Stimulated activated naive CD8-positive, alpha-beta T cell treated with anti-CD3 and anti-CD28 coated beads, Interleukin-15, Interleukin-2, amounts not matched to agents 100 ng/mL and 50 ng/mL, for 24 hours (primary cell): ENCODE measurements at regions not wholly inside any gene's neighbourhood (a gene's known extent, or its start where the extent isn't known, plus 50 kb on each side); places are given as distances from the start of the nearest gene placed in this dataset.

Experiments
- H3K27ac Mint-ChIP-seq: one replicate; pipeline ENCODE4 v1.8.0; 2021; ENCODE audit warnings: mild to moderate bottlenecking, mixed read lengths
- H3K27me3 Mint-ChIP-seq: one replicate; pipeline ENCODE4 v1.8.0; 2021; ENCODE audit warnings: mixed read lengths
- H3K36me3 Mint-ChIP-seq: one replicate; pipeline ENCODE4 v1.8.0; 2021; ENCODE audit warnings: low read depth, mixed read lengths
- H3K4me1 Mint-ChIP-seq: one replicate; pipeline ENCODE4 v1.8.0; 2021; ENCODE audit warnings: low read depth, mixed read lengths
- H3K4me3 Mint-ChIP-seq: one replicate; pipeline ENCODE4 v1.8.0; 2021; ENCODE audit warnings: mild to moderate bottlenecking, mixed read lengths
- H3K9me3 Mint-ChIP-seq: one replicate; pipeline ENCODE4 v1.8.0; 2021; ENCODE audit warnings: mixed read lengths

GRCh38 chr9:119526698-119527097, 157.5 kb upstream of the BRINP1 start:
- Mint-ChIP-seq H3K36me3 (no peaks in the 10 kb centered on the region), H3K27me3 (no peaks in the 10 kb centered on the region), H3K4me1 (no peaks in the 10 kb centered on the region), H3K27ac (no peak overlapping the region), H3K9me3 (no peaks in the 10 kb centered on the region), H3K4me3 (no peak overlapping the region)

GRCh38 chr9:119523508-119523907, 154.3 kb upstream of the BRINP1 start:
- H3K9me3 Mint-ChIP-seq = peaks cover 9% of the 10 kb centered on the region
- no peaks in the 10 kb centered on the region for H3K4me1 Mint-ChIP-seq
- no peaks in the 10 kb centered on the region for H3K27me3 Mint-ChIP-seq
- H3K27ac Mint-ChIP-seq = no peak overlapping the region
- no peaks in the 10 kb centered on the region for H3K36me3 Mint-ChIP-seq
- no peak overlapping the region for H3K4me3 Mint-ChIP-seq

GRCh38 chr9:119522381-119522780, 153.1 kb upstream of the BRINP1 start:
- Mint-ChIP-seq H3K4me1 (no peaks in the 10 kb centered on the region), H3K9me3 (peaks cover 9% of the 10 kb centered on the region), H3K27ac (no peak overlapping the region), H3K27me3 (no peaks in the 10 kb centered on the region), H3K4me3 (no peak overlapping the region), H3K36me3 (no peaks in the 10 kb centered on the region)

DNA sequence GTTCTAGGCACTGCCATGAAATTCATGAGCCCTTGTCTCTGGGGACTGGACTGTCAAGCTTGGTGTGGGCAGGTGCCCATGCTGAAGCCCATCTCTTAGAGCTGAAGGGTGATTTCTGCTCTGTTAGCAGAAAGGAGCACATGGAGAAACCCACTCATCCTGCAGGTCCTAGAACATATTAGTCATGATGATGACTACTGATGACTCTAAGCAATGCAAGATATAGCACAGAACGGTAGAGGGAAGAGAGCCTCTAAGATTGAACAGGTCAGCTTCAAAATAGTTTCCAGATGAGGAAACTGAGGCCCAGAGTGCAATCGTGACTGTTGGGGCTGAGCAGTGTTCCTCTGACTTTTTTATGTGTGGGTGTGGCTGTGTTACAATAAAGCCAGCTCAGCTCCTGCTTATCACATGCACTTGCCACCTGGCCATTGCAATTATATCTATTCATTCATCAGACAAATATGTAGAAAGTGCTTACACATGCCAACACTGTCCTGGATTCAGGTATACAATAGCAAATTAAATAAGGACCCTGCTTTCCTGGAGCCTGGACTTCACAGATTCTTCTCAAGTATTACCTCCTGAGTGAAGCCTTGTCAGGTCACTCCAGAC, 140.2 kb upstream of the BRINP1 start:
- Mint-ChIP-seq H3K4me1 (no peaks in the 10 kb centered on the region), H3K36me3 (no peaks in the 10 kb centered on the region), H3K9me3 (peaks cover 21% of the 10 kb centered on the region), H3K27me3 (no peaks in the 10 kb centered on the region), H3K27ac (no peak overlapping the region), H3K4me3 (no peak overlapping the region)

GRCh38 chr9:119501374-119501773, 132.1 kb upstream of the BRINP1 start:
- Mint-ChIP-seq H3K4me3 (no peak overlapping the region), H3K27ac (no peak overlapping the region), H3K36me3 (no peaks in the 10 kb centered on the region), H3K27me3 (peaks cover 4% of the 10 kb centered on the region), H3K4me1 (no peaks in the 10 kb centered on the region), H3K9me3 (peaks cover 13% of the 10 kb centered on the region)

GRCh38 chr9:119500072-119500771, 131.0 kb upstream of the BRINP1 start:
- peaks cover 13% of the 10 kb centered on the region for H3K9me3 Mint-ChIP-seq
- no peak overlapping the region for H3K4me3 Mint-ChIP-seq
- H3K27ac Mint-ChIP-seq = no peak overlapping the region
- no peaks in the 10 kb centered on the region for H3K4me1 Mint-ChIP-seq
- H3K36me3 Mint-ChIP-seq = no peaks in the 10 kb centered on the region
- peaks cover 4% of the 10 kb centered on the region for H3K27me3 Mint-ChIP-seq

- H3K4me3 Mint-ChIP-seq = no peak overlapping the region
- no peaks in the 10 kb centered on the region for H3K27me3 Mint-ChIP-seq
- no peaks in the 10 kb centered on the region for H3K4me1 Mint-ChIP-seq
- peaks cover 4% of the 10 kb centered on the region for H3K9me3 Mint-ChIP-seq
- H3K36me3 Mint-ChIP-seq = no peaks in the 10 kb centered on the region
- no peak overlapping the region for H3K27ac Mint-ChIP-seq
Observed at GRCh38 chr9:119487118-119487827, 118.0 kb upstream of the BRINP1 start.

DNA sequence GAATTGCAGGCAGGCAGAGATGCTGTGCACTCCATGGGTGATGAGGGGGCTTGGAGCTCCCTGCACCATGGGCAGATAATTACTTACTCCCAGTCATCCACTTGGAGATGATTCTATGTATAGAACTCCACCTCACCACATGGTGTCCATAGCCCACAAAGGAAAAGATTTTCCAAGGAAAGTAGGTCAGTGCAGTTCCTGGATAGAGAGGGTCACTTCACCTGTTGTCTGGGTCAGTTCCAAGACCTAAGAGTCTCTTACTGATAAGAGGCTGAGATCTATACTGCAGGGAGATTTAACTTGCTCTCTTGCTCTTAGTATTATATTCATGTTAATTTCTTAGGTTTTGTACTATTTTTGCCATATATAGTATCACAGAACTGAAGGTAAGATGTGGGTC, 113.9 kb upstream of the BRINP1 start:
- Mint-ChIP-seq H3K4me3 (no peak overlapping the region), H3K9me3 (peaks cover 4% of the 10 kb centered on the region), H3K4me1 (no peaks in the 10 kb centered on the region), H3K27ac (no peak overlapping the region), H3K36me3 (no peaks in the 10 kb centered on the region), H3K27me3 (no peaks in the 10 kb centered on the region)

DNA sequence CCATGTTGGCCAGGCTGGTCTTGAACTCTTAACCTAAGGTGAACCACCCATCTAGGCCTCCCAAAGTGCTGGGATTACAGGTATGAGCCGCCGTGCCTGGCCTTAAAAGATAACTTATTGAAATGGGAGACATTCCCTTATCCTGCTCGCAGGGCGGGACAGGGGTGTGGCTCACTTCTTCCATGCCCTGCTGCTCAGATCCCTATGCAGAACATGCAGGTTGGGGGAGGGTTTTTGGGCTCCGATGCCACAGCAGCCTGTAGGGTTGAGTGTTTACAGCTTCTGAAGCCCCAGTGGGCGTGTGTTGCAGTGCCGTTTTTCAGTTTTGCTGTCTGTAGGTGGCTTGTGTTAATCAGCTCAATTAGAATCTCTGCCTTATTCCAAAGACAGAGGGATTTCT, 108.0 kb upstream of the BRINP1 start:
- Mint-ChIP-seq H3K9me3 (no peaks in the 10 kb centered on the region), H3K4me1 (no peaks in the 10 kb centered on the region), H3K27ac (no peak overlapping the region), H3K27me3 (no peaks in the 10 kb centered on the region), H3K36me3 (no peaks in the 10 kb centered on the region), H3K4me3 (no peak overlapping the region)

DNA sequence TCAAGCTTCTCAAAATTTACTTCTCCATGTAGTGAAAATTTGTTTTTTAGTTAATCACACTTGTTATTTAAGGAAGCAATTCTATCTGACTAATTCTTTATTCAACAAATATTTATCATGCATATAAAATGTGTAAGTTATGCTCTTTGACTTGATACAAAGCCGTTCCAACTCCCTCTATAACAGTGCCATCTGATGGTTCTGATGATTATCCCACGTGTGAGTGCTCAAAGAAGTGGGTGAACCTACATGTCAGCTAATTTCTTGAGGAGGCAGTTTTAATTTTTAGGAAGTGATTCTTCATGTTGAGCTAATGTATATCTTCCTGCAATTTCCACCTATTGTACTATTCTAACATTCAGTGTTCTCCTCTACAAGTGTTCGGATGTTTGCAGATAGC, 88.8 kb upstream of the BRINP1 start:
- no peaks in the 10 kb centered on the region for H3K36me3 Mint-ChIP-seq
- no peak overlapping the region for H3K4me3 Mint-ChIP-seq
- no peak overlapping the region for H3K27ac Mint-ChIP-seq
- H3K4me1 Mint-ChIP-seq = no peaks in the 10 kb centered on the region
- H3K9me3 Mint-ChIP-seq = peaks cover 9% of the 10 kb centered on the region
- H3K27me3 Mint-ChIP-seq = no peaks in the 10 kb centered on the region

GRCh38 chr9:119453980-119454379, 84.7 kb upstream of the BRINP1 start:
- Mint-ChIP-seq H3K27ac (no peak overlapping the region), H3K36me3 (no peaks in the 10 kb centered on the region), H3K27me3 (no peaks in the 10 kb centered on the region), H3K4me3 (no peak overlapping the region), H3K9me3 (peaks cover 9% of the 10 kb centered on the region), H3K4me1 (no peaks in the 10 kb centered on the region)

- Mint-ChIP-seq H3K36me3 (no peaks in the 10 kb centered on the region), H3K4me3 (no peak overlapping the region), H3K4me1 (no peaks in the 10 kb centered on the region), H3K27ac (no peak overlapping the region), H3K9me3 (peaks cover 9% of the 10 kb centered on the region), H3K27me3 (no peaks in the 10 kb centered on the region)
Observed at GRCh38 chr9:119453490-119453911, 84.3 kb upstream of the BRINP1 start.

DNA sequence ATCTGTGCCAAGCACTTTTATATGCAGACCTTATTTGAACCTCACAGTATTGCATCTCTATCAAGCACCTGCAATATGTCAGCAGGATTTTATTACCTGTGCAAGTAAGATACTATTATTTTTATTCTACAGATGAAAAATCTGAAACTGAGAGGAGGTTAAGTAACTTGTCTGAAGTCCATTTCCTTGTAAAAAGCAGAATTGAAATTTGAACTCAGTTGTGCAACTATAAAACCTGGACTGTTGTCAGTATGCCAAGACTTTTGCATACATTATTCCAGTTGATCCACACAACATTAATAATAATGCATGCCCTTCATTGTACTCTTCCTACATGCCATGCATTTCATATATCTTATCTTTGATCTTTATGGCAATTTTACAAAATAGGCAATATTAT, 82.2 kb upstream of the BRINP1 start:
- no peak overlapping the region for H3K27ac Mint-ChIP-seq
- H3K4me1 Mint-ChIP-seq = no peaks in the 10 kb centered on the region
- H3K4me3 Mint-ChIP-seq = no peak overlapping the region
- no peaks in the 10 kb centered on the region for H3K36me3 Mint-ChIP-seq
- H3K9me3 Mint-ChIP-seq = peaks cover 9% of the 10 kb centered on the region
- no peaks in the 10 kb centered on the region for H3K27me3 Mint-ChIP-seq

DNA sequence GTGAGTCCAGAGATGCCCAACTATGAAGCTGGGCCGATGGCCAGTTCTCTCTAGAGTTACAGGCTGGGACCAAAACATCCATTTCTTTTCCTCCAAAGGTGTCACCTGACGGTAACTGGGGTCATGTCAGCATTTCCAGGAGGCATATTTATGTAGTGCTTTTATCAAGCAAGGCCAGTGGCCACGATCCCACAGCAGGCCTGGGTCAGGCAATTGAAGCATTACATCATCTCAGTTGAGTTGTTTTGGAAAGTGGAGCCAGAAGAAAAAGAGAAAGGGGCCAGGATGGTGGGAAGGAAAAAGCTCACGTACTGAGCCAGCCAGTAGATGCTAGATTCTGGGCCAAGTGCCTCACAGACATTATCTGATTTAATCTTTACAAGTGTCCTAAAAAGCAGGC, 73.9 kb upstream of the BRINP1 start:
- H3K36me3 Mint-ChIP-seq = no peaks in the 10 kb centered on the region
- H3K9me3 Mint-ChIP-seq = no peaks in the 10 kb centered on the region
- H3K27ac Mint-ChIP-seq = no peak overlapping the region
- no peak overlapping the region for H3K4me3 Mint-ChIP-seq
- H3K27me3 Mint-ChIP-seq = no peaks in the 10 kb centered on the region
- no peaks in the 10 kb centered on the region for H3K4me1 Mint-ChIP-seq

GRCh38 chr9:119441832-119442231, 72.6 kb upstream of the BRINP1 start:
- H3K27ac Mint-ChIP-seq = no peak overlapping the region
- no peak overlapping the region for H3K4me3 Mint-ChIP-seq
- H3K36me3 Mint-ChIP-seq = no peaks in the 10 kb centered on the region
- no peaks in the 10 kb centered on the region for H3K4me1 Mint-ChIP-seq
- no peaks in the 10 kb centered on the region for H3K27me3 Mint-ChIP-seq
- no peaks in the 10 kb centered on the region for H3K9me3 Mint-ChIP-seq
